NCI-H1694 (cell line): ENCODE measurements at regions not wholly inside any gene's neighbourhood (a gene's known extent, or its start where the extent isn't known, plus 50 kb on each side); places are given as distances from the start of the nearest gene placed in this dataset.
"Not testable (repeated sequence)": the region's sequence is repeated elsewhere in the genome, so short reads cannot be mapped to it uniquely, and the experiment has no call there.

Source experiments
- DNase-seq: peaks from one replicate; lab custom pipeline; 2025; lab: John Stamatoyannopoulos, UW

DNA sequence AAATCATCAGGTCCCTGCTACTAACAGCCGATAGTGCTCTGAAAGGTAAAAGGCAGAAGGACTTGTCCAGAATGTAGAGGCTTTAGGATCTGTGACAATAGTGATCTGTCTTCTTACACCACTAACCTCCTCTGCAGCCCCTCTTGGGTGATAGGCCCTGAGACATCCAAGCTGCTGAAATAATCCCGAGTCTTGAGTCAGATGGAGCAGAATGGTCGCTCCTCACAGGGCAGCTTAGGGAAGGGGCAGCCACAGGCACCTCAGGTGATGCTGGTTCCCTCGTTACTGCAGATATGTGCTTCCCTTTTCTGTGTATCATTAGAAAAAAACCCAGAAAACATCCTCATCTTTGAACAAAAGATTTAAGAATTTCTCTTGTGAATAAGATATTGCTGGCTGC is 157.1 kb upstream of the DLX2 start:
- no peak for DNase-seq

- DNase-seq: no peak
Measured at GRCh38 chr2:172260336-172260735, 157.6 kb upstream of the DLX2 start.

- no peak for DNase-seq
Measured at GRCh38 chr2:172261292-172261691, 158.6 kb upstream of the DLX2 start.

- no peak for DNase-seq
Measured at GRCh38 chr2:172262486-172262885, 159.8 kb upstream of the DLX2 start.

GRCh38 chr2:172264820-172265219 is 162.1 kb upstream of the DLX2 start:
- DNase-seq: not testable (repeated sequence)

- not testable (repeated sequence) for DNase-seq
Measured at GRCh38 chr2:172269507-172270244, 157.7 kb upstream of the ITGA6 start.

DNA sequence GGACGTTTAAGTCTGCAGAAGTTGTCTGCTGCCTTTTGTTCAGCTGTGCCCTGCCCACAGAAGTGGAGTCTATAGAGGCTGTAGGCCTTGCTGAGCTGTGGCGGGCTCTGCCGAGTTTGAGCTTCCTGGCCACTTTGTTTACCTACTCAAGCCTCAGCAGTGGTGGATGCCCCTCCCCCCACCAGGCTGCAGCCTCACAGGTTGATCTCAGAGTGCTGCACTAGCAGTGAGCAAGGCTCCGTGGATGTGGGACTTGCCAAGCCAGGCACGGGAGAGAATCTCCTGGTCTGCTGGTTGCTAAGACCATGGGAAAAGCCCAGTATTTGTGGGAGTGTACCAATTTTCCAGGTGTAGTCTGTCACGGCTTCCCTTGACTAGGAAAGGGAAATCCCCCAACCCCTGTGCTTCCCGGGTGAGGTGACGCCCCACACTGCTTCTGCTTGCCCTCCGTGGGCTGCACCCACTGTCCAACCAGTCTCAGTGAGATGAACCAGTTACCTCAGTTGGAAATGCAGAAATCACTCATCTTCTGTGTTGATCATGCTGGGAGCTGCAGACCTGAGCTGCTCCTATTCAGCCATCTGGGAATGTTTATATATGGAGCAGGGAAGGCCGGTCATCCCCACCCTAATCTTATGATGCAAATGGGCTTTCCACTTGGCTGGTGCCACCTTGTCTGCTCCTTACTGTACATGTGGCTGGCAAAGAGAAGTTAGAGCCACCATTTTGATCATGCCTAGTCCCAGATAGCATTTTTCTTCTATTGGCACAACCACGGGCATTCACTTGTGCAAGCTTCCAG is 156.9 kb upstream of the ITGA6 start:
- DNase-seq: no peak

DNA sequence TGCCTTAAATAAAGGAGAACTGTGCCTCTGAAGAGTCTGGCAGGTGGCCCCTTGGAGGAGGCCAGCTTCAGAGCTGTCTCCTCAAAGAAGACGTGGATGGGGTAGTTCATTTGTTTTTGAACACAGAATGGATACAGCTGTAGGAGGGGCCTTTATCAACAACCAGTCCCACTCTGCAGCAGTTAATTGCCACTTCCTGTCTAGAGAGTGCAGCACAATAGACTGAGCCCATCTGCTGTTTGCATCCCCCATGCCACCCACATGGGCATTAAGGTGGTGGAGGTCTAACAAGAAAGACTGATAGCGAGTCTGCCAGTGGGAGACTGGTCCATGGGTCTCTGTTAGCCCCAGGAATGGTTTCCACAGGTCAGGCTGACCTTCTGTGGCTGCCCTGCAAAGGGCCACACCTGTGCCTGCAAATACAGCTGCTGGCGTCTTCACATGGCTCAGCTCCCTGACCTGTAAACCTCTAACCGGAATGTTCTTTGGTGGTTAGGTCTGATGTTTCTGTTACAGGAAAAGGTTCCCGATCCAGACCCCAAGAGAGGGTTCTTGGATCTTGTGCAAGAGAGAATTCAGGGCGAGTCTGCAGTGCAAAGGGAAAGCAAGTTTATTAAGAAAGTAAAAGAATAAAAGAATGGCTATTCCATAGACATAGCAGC is 153.3 kb upstream of the ITGA6 start:
- DNase-seq: no peak

- DNase-seq: no peak
Measured at GRCh38 chr2:172275239-172275638, 152.1 kb upstream of the ITGA6 start.

DNA sequence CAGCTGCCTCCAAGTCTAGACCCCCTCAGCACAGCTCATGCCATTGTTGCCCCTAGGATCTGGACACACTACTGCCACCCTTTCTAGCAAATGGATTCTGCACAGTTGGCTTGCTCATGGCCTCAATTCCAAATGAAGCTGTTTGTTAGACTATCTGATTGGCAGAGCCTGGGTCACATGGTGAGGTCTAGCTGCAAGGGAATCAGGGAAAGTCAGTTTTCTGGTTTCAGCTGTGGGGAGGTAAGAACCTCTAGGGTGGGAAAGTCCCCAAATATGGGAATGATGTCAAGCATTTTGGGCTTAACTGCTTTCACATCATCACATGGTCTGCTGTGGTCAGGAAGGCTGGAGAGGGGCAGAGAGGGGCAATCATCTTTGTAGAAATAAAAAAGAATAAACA is 150.4 kb upstream of the ITGA6 start:
- DNase-seq: no peak

DNA sequence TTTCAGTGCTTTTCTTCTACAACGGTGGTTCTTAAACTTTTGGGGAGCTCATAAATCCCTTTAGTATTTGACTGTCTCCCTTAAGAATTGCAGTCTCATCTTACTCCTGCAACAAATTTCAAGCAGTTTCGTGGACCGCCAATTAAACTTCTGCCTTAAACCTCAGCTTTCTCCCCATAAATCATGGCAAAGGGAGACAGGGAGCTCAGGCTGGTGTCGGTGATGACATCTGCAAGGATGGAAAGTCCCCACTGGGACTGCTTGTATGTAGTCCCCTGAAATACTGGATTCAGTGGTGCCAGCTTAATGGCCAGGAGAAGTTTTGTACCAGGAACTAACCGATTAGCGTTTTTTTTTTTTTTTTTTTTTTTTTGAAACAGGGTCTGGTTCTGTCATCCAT is 148.7 kb upstream of the ITGA6 start:
- no peak for DNase-seq

DNA sequence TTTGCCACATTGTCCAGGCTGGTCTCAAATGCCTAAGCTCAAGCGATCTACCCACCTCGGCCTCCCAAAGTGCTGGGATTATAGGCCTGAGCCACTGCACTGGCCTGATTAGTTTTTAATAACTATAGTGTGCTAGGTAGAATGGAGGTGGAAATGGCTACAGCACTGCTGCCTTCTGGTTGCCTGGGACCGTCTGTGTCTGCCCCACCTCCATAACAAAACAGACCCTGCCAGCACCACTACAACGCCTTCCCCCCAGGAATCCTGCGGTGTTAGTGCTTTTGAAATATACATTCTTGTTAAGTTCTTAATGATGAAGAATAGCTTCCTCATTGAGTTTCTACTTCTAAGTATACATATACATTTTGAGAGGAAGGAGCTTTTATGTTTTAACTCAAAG is 148.2 kb upstream of the ITGA6 start:
- no peak for DNase-seq

GRCh38 chr2:172279813-172280212 is 147.6 kb upstream of the ITGA6 start:
- DNase-seq: no peak

DNA sequence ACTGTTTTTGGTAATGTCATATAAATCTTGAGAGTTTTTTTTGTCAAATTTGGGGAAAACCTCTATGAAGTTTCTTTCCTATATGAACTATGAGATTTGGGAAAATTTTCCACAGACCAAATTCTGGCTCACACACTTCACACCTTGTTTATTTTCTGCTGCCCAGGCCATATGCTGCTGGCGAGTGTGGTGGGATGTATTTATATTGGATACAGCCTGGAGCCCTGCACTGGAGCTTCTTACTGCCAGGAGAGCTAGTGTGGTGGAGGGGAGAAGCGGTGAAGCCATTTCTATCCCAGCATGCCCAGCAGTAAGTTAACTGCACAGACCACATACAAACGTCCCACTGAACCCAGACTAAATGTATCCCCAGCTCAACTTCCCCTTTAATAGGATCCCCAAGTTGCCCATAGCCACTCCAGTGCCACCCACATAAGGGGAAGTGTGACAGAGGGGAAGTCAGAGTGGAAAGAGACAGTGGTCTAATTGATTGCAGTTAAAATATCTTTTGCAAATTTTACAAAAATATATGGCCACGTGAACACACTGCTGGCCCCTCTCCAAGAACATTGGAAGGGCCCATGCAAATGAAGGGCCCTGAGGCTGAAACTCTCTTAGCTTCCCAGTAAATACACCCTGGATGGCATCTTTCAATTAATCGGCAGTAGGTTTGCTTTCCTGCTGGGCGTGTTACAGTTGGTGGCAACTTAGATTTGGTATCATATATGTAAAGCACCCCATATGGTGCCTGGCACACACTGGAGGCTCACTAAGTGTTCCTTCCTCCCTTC is 146.6 kb upstream of the ITGA6 start:
- no peak for DNase-seq

GRCh38 chr2:172281648-172282570 is 145.5 kb upstream of the ITGA6 start:
- DNase-seq: no peak

DNA sequence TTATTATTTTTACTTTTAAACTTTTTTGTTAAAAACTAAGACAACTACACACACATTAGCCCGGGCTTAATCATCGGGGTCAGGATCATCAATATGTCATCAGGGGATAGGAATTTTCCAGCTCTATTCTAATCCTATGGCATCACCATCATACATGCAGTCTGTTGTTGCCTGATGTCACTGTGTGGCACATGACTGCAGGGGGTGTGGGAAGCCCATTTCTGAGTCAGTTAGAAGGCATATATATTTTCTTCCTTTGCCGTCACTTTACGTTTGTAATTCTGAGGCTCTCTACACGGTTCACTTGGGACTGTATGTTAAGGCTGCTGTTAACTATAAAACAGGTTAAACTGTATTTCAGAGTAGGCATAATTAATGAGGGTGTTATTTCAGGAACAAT is 144.4 kb upstream of the ITGA6 start:
- DNase-seq: no peak

DNA sequence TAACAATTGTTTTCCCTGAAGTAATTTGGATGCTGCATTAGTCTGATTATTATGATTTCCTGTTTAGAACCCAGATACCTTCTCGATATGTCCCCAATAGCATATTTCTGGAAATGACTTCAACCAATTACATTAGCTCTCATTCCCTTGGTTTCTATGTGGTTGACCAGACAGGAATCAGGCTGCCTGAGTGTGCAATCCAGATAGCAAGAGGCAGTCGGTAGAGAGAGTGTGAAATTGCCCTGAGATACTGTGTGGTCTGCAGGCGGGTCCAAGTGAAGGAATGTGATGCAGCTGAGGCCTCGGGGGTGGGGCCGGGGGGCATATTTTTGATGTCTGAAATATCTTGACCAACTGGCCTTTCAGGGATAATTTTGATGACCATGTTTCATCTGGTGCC is 143.9 kb upstream of the ITGA6 start:
- no peak for DNase-seq

- no peak for DNase-seq
Measured at GRCh38 chr2:172284209-172284608, 143.2 kb upstream of the ITGA6 start.

- DNase-seq: no peak
Measured at GRCh38 chr2:172285010-172285621, 142.3 kb upstream of the ITGA6 start.

DNA sequence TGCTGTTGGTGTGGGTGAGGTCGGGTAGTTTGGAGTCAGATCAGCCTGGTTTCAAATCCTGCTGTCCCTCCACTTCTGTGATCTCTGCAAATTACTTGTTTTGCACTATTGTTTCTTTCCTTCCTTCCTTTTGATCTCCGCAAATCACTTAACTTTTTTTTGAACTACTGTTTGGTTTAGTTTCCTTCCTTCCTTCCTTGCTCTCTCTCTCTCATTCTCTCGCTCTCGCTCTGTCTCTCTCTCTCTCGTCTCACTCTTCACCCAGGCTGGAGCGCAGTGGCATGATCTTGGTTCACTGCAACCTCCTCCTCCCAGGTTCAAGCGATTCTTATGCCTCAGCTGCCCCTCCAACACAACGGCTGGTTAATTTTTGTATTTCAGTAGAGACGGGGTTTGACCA is 141.6 kb upstream of the ITGA6 start:
- no peak for DNase-seq

- DNase-seq: no peak
Measured at GRCh38 chr2:172287190-172287589, 140.2 kb upstream of the ITGA6 start.
